ENCODE measurements at regions not wholly inside any gene's neighbourhood (a gene's known extent, or its start where the extent isn't known, plus 50 kb on each side); places are given as distances from the start of the nearest gene placed in this dataset.

DNA sequence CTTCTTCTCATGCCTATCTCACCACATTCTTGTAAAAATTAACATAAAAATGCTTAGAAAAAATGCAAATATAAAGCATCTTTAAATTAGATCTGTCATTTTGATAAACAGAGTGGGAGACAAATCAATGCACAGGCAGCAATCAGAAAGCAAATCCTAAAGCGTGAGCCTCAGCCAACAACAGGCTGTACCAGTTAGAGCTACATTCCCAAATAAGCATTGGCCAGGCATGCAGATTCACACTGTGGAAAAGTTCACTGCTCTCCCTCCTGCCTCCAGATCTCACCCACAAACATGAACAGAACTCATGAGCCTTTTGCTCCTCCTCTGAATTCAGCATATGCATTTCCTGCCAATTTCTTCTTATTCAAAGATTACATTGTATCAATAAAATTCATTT, 115.2 kb upstream of the FAT3 start:
- H3K27me3 ChIP-seq (ENCODE audit: control insufficient read depth in 2 of 2, insufficient read depth in 2 of 2, low read length in 2 of 2) = no peaks in the 10 kb centered on the region
- no peak overlapping the region for H3K4me2 ChIP-seq (ENCODE audit: insufficient read depth, low read length)
- no peaks in the 10 kb centered on the region for H3K4me1 ChIP-seq (ENCODE audit: control insufficient read depth, extremely low read depth, insufficient read depth, low read length)
- H4K20me1 ChIP-seq (replicated peaks; ENCODE audit: control insufficient read depth, extremely low read depth, insufficient read depth, low read length) = no peaks in the 10 kb centered on the region
- dilution Hi-C loops (cut with MboI; ENCODE audit: extremely low pct_ligation_motif_present, low sequenced_read_pairs) (no loop called here), intact Hi-C loops (cut with micrococcal nuclease) (no loop called here)
- no peaks in the 10 kb centered on the region for H3K36me3 ChIP-seq (ENCODE audit: control insufficient read depth in 2 of 2, extremely low read depth in 1 of 2, insufficient read depth in 2 of 2, low read length in 2 of 2)
- BruUV-seq (replicated peaks) = no TSS peak
- ChIA-PET POLR2A (no interaction called here), CTCF (no interaction called here)
- FAIRE-seq = no peak
- H3K4me3 ChIP-seq (replicated peaks in 1 of 3; ENCODE audit: insufficient read depth in 1 of 3, low read depth in 1 of 3, low read length in 3 of 3) = no peak overlapping the region
- DNase-seq (ENCODE audit: low read depth, low spot score) = no peak
- TF ChIP-seq EZH2 (IDR thresholded peaks at IDR 0.05; ENCODE audit: borderline replicate concordance, low read depth, low read length, severe bottlenecking) (no peak), FOS (IDR thresholded peaks at IDR 0.05; ENCODE audit: borderline replicate concordance, insufficient read depth, low read length) (no peak)
- H3K27ac ChIP-seq (ENCODE audit: insufficient read depth, low read depth, low read length) = no peak overlapping the region
- H2AFZ ChIP-seq (ENCODE audit: low read depth, low read length) = no peak overlapping the region
- H3K9me1 ChIP-seq (replicated peaks; ENCODE audit: control insufficient read depth, extremely low read depth, insufficient read depth, low read length) = no peaks in the 10 kb centered on the region
- no peaks in the 10 kb centered on the region for H3K9me3 ChIP-seq (replicated peaks; ENCODE audit: control insufficient read depth, insufficient read depth, low read length)
- H3K9ac ChIP-seq (replicated peaks; ENCODE audit: extremely low read depth, insufficient read depth, low read length) = no peak overlapping the region
- H3K79me2 ChIP-seq (ENCODE audit: control insufficient read depth, insufficient read depth, low read length) = no peaks in the 10 kb centered on the region

DNA sequence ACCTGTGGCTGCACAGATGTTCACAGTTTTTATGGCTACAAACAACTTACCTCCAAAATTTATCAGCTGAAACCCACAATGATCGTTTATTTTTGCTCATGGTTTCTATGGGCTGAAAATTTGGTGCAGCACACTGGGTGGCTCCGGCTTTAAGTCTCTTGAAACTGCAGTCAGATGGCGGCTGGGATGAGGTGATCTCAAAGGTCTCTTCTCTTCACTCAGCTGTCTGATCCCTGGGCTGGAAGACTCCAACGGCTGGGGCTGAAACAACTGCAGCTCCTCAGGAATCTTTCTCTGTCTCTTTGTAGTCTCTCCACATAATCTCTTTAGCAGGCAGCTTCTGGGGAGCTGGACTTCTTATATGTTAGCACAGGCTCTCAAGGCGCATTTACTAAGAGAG, 117.3 kb upstream of the FAT3 start:
- TF ChIP-seq MYC (IDR thresholded peaks at IDR 0.05; ENCODE audit: low read depth, low read length) = no peak
- TF ChIP-seq POLR2A (IDR thresholded peaks at IDR 0.05; ENCODE audit: low read depth, low read length) = no peak
- no peak for TF ChIP-seq EZH2 (IDR thresholded peaks at IDR 0.05; ENCODE audit: borderline replicate concordance, low read depth, low read length, severe bottlenecking)
- TF ChIP-seq POLR2AphosphoS5 (IDR thresholded peaks at IDR 0.05; ENCODE audit: insufficient read depth, low read depth, low read length) = no peak
- no peak for TF ChIP-seq FOS (IDR thresholded peaks at IDR 0.05; ENCODE audit: borderline replicate concordance, insufficient read depth, low read length)
- no peak for TF ChIP-seq GATA2 (IDR thresholded peaks at IDR 0.05; ENCODE audit: insufficient read depth, insufficient read length, low read depth, low read length)
- no peak for TF ChIP-seq JUN (IDR thresholded peaks at IDR 0.05; ENCODE audit: borderline replicate concordance, insufficient read depth, insufficient read length, low read depth)
- TF ChIP-seq, protein P1, sequence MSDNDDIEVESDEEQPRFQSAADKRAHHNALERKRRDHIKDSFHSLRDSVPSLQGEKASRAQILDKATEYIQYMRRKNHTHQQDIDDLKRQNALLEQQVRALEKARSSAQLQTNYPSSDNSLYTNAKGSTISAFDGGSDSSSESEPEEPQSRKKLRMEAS (IDR thresholded peaks at IDR 0.05; ENCODE audit: insufficient read depth, insufficient read length) = no peak
- no peak for TF ChIP-seq CTCF (IDR thresholded peaks at IDR 0.05; ENCODE audit: extremely low read depth in 1 of 2, insufficient read depth in 1 of 2, low read depth in 1 of 2, low read length in 2 of 2)
- Histone ChIP-seq H3K79me2 (ENCODE audit: control insufficient read depth, insufficient read depth, low read length) (no peaks in the 10 kb centered on the region), H3K27ac (ENCODE audit: insufficient read depth, low read depth, low read length) (no peak overlapping the region), H3K27me3 (ENCODE audit: control insufficient read depth in 2 of 2, insufficient read depth in 2 of 2, low read length in 2 of 2) (no peaks in the 10 kb centered on the region), H4K20me1 (replicated peaks; ENCODE audit: control insufficient read depth, extremely low read depth, insufficient read depth, low read length) (no peaks in the 10 kb centered on the region), H2AFZ (ENCODE audit: low read depth, low read length) (no peak overlapping the region), H3K9ac (replicated peaks; ENCODE audit: extremely low read depth, insufficient read depth, low read length) (no peak overlapping the region), H3K36me3 (ENCODE audit: control insufficient read depth in 2 of 2, extremely low read depth in 1 of 2, insufficient read depth in 2 of 2, low read length in 2 of 2) (no peaks in the 10 kb centered on the region), H3K4me1 (ENCODE audit: control insufficient read depth, extremely low read depth, insufficient read depth, low read length) (no peaks in the 10 kb centered on the region), H3K4me3 (replicated peaks in 1 of 3; ENCODE audit: insufficient read depth in 1 of 3, low read depth in 1 of 3, low read length in 3 of 3) (no peak overlapping the region), H3K9me3 (replicated peaks; ENCODE audit: control insufficient read depth, insufficient read depth, low read length) (no peaks in the 10 kb centered on the region), H3K9me1 (replicated peaks; ENCODE audit: control insufficient read depth, extremely low read depth, insufficient read depth, low read length) (no peaks in the 10 kb centered on the region), H3K4me2 (ENCODE audit: insufficient read depth, low read length) (no peak overlapping the region)
- intact Hi-C loops (cut with micrococcal nuclease) (no loop called here), dilution Hi-C loops (cut with MboI; ENCODE audit: extremely low pct_ligation_motif_present, low sequenced_read_pairs) (no loop called here)
- DNase-seq (ENCODE audit: low read depth, low spot score) (no peak), FAIRE-seq (no peak)
- no TSS peak for BruUV-seq (replicated peaks)
- POLR2A ChIA-PET = interaction anchor here (0.6 kb wide), 1 partner anchor 533 kb away, joined by 3 read pairs; no protein-coding TSS in a partner anchor
- CTCF ChIA-PET = no interaction called here

All from endothelial cell of umbilical vein (primary cell).